Astrocyte (in vitro differentiated cells and primary cell): ENCODE measurements at regions not wholly inside any gene's neighbourhood (a gene's known extent, or its start where the extent isn't known, plus 50 kb on each side); places are given as distances from the start of the nearest gene placed in this dataset.

ENCODE experiments used
- DNase-seq: peaks from one replicate; pipeline ENCODE4 v3.0.0-alpha.2; 2010; ENCODE audit warnings: low read depth
- FAIRE-seq: peaks from 2 replicates; lab custom pipeline; 2011; peaks lifted over from hg19 to GRCh38; lab: Jason Lieb, UNC
- H2AFZ ChIP-seq: 2 replicates; pipeline ENCODE4 v1.6.0; 2012; ENCODE audit warnings: low read depth, low read length, inconsistent platforms
- H3K27ac ChIP-seq: 2 replicates; pipeline ENCODE4 v1.5.1; 2011; ENCODE audit warnings: low read depth, low read length, inconsistent platforms
- H3K27me3 ChIP-seq: 2 replicates; pipeline ENCODE4 v1.6.0; 2011; ENCODE audit warnings: low read length, inconsistent platforms; ENCODE audit not compliant: insufficient read depth
- H3K36me3 ChIP-seq: 2 replicates; pipeline ENCODE4 v1.5.1; 2011; ENCODE audit warnings: low read length, inconsistent platforms; ENCODE audit not compliant: insufficient read depth
- H3K4me1 ChIP-seq: 2 replicates; pipeline ENCODE4 v1.5.1; 2011; ENCODE audit warnings: low read length, inconsistent platforms; ENCODE audit not compliant: insufficient read depth
- H3K4me2 ChIP-seq: 2 replicates; pipeline ENCODE4 v1.6.0; 2012; ENCODE audit warnings: low read length, inconsistent platforms
- H3K4me3 ChIP-seq: 2 replicates; pipeline ENCODE4 v1.5.1; 2011; ENCODE audit warnings: low read depth, mild to moderate bottlenecking, low read length, inconsistent platforms; ENCODE audit not compliant: insufficient read depth
- H3K79me2 ChIP-seq: 2 replicates; pipeline ENCODE4 v1.6.0; 2012; ENCODE audit warnings: mild to moderate bottlenecking, low read length, inconsistent platforms; ENCODE audit not compliant: insufficient read depth
- H3K9ac ChIP-seq: 2 replicates; pipeline ENCODE4 v1.6.0; 2012; ENCODE audit warnings: mild to moderate bottlenecking, low read length, inconsistent platforms
- H3K9me3 ChIP-seq: 2 replicates; pipeline ENCODE4 v1.5.1; 2012; ENCODE audit warnings: low read depth, mild to moderate bottlenecking, low read length, inconsistent platforms; ENCODE audit not compliant: insufficient read depth
- H4K20me1 ChIP-seq: 2 replicates; pipeline ENCODE4 v1.6.0; 2012; ENCODE audit warnings: low read length, inconsistent platforms; ENCODE audit not compliant: insufficient read depth
- H3K27ac Mint-ChIP-seq: one replicate; pipeline ENCODE4 v1.8.0; 2021; ENCODE audit warnings: mild to moderate bottlenecking, mixed read lengths; ENCODE audit not compliant: unreplicated experiment
- H3K27me3 Mint-ChIP-seq: one replicate; pipeline ENCODE4 v1.8.0; 2021; ENCODE audit warnings: low read depth, mixed read lengths; ENCODE audit not compliant: unreplicated experiment
- H3K36me3 Mint-ChIP-seq: one replicate; pipeline ENCODE4 v1.8.0; 2021; ENCODE audit warnings: low read depth, mixed read lengths; ENCODE audit not compliant: unreplicated experiment
- H3K4me1 Mint-ChIP-seq: one replicate; pipeline ENCODE4 v1.8.0; 2021; ENCODE audit warnings: low read depth, mixed read lengths; ENCODE audit not compliant: unreplicated experiment
- H3K4me3 Mint-ChIP-seq: one replicate; pipeline ENCODE4 v1.8.0; 2021; ENCODE audit warnings: mild to moderate bottlenecking, moderate library complexity, mixed read lengths; ENCODE audit not compliant: unreplicated experiment
- H3K9me3 Mint-ChIP-seq: one replicate; pipeline ENCODE4 v1.8.0; 2021; ENCODE audit warnings: mild to moderate bottlenecking, mixed read lengths; ENCODE audit not compliant: unreplicated experiment
- CTCF ChIP-seq: IDR thresholded peaks from 2 replicates; pipeline ENCODE4 v1.5.1; 2011; ENCODE audit warnings: low read depth, mild to moderate bottlenecking, inconsistent platforms, low read length, moderate library complexity; ENCODE audit not compliant: insufficient read depth
- EZH2 ChIP-seq: IDR thresholded peaks from 2 replicates; pipeline ENCODE4 v1.6.1; 2012; ENCODE audit warnings: mild to moderate bottlenecking, low read length, inconsistent platforms; ENCODE audit not compliant: insufficient read depth

- Mint-ChIP-seq H3K9me3 (peaks cover 9% of the 10 kb centered on the region), H3K27ac (no peak overlapping the region), H3K36me3 (peaks cover 3% of the 10 kb centered on the region), H3K27me3 (no peaks in the 10 kb centered on the region), H3K4me1 (no peaks in the 10 kb centered on the region), H3K4me3 (no peak overlapping the region)
- no peaks in the 10 kb centered on the region for H3K27me3 ChIP-seq
- no peak overlapping the region for H3K4me2 ChIP-seq
- DNase-seq (no peak), FAIRE-seq (no peak)
- no peak overlapping the region for H3K9ac ChIP-seq
- H3K4me3 ChIP-seq, result no peak overlapping the region
- no peaks in the 10 kb centered on the region for H3K79me2 ChIP-seq
- no peaks in the 10 kb centered on the region for H3K36me3 ChIP-seq
- no peak overlapping the region for H2AFZ ChIP-seq
- H3K4me1 ChIP-seq, result no peaks in the 10 kb centered on the region
- no peak overlapping the region for H3K27ac ChIP-seq
- H3K9me3 ChIP-seq, result no peaks in the 10 kb centered on the region
- TF ChIP-seq EZH2, result no peak
- TF ChIP-seq CTCF, result no peak
- no peaks in the 10 kb centered on the region for H4K20me1 ChIP-seq
Measured at GRCh38 chr13:104920091-104920490, 1615.4 kb downstream of the EFNB2 start.

GRCh38 chr13:104900191-104900817, 1635.2 kb downstream of the EFNB2 start:
- no peak overlapping the region for H3K27ac ChIP-seq
- H3K4me1 ChIP-seq, result no peaks in the 10 kb centered on the region
- no peaks in the 10 kb centered on the region for H3K9me3 ChIP-seq
- no peak for TF ChIP-seq CTCF
- no peak for TF ChIP-seq EZH2
- no peaks in the 10 kb centered on the region for H3K79me2 ChIP-seq
- Mint-ChIP-seq H3K4me1 (no peaks in the 10 kb centered on the region), H3K27ac (no peak overlapping the region), H3K27me3 (no peaks in the 10 kb centered on the region), H3K4me3 (no peak overlapping the region), H3K36me3 (no peaks in the 10 kb centered on the region), H3K9me3 (no peaks in the 10 kb centered on the region)
- H3K4me3 ChIP-seq, result no peak overlapping the region
- DNase-seq (no peak), FAIRE-seq (no peak)
- H3K9ac ChIP-seq, result no peak overlapping the region
- H3K4me2 ChIP-seq, result no peak overlapping the region
- H3K27me3 ChIP-seq, result no peaks in the 10 kb centered on the region
- H2AFZ ChIP-seq, result no peak overlapping the region
- no peaks in the 10 kb centered on the region for H3K36me3 ChIP-seq
- no peaks in the 10 kb centered on the region for H4K20me1 ChIP-seq

GRCh38 chr13:104898484-104898883, 1637.0 kb downstream of the EFNB2 start:
- H3K4me3 ChIP-seq, result no peak overlapping the region
- no peak for TF ChIP-seq EZH2
- no peak for TF ChIP-seq CTCF
- no peak overlapping the region for H3K4me2 ChIP-seq
- no peak overlapping the region for H2AFZ ChIP-seq
- H3K4me1 Mint-ChIP-seq, result no peaks in the 10 kb centered on the region
- no peaks in the 10 kb centered on the region for H3K4me1 ChIP-seq
- H3K9me3 ChIP-seq, result no peaks in the 10 kb centered on the region
- H3K9me3 Mint-ChIP-seq, result no peaks in the 10 kb centered on the region
- H3K4me3 Mint-ChIP-seq, result no peak overlapping the region
- FAIRE-seq, result no peak
- no peak overlapping the region for H3K27ac Mint-ChIP-seq
- no peak for DNase-seq
- no peaks in the 10 kb centered on the region for H4K20me1 ChIP-seq
- no peaks in the 10 kb centered on the region for H3K79me2 ChIP-seq
- no peaks in the 10 kb centered on the region for H3K27me3 ChIP-seq
- H3K36me3 Mint-ChIP-seq, result no peaks in the 10 kb centered on the region
- H3K27ac ChIP-seq, result no peak overlapping the region
- no peaks in the 10 kb centered on the region for H3K36me3 ChIP-seq
- no peaks in the 10 kb centered on the region for H3K27me3 Mint-ChIP-seq
- H3K9ac ChIP-seq, result no peak overlapping the region
